ENCODE measurements at regions not wholly inside any gene's neighbourhood (a gene's known extent, or its start where the extent isn't known, plus 50 kb on each side); places are given as distances from the start of the nearest gene placed in this dataset.

- no peak overlapping the region for H3K4me3 ChIP-seq (ENCODE audit: low read depth, low read length)
- DNase-seq (ENCODE audit: low read depth), result no peak
- TF ChIP-seq, protein P1, sequence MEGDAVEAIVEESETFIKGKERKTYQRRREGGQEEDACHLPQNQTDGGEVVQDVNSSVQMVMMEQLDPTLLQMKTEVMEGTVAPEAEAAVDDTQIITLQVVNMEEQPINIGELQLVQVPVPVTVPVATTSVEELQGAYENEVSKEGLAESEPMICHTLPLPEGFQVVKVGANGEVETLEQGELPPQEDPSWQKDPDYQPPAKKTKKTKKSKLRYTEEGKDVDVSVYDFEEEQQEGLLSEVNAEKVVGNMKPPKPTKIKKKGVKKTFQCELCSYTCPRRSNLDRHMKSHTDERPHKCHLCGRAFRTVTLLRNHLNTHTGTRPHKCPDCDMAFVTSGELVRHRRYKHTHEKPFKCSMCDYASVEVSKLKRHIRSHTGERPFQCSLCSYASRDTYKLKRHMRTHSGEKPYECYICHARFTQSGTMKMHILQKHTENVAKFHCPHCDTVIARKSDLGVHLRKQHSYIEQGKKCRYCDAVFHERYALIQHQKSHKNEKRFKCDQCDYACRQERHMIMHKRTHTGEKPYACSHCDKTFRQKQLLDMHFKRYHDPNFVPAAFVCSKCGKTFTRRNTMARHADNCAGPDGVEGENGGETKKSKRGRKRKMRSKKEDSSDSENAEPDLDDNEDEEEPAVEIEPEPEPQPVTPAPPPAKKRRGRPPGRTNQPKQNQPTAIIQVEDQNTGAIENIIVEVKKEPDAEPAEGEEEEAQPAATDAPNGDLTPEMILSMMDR (conservative IDR thresholded peaks at IDR 0.05; ENCODE audit: low read depth, low read length), result no peak
Measured at GRCh38 chr10:128364631-128365030, 238.4 kb upstream of the MKI67 start.

DNA sequence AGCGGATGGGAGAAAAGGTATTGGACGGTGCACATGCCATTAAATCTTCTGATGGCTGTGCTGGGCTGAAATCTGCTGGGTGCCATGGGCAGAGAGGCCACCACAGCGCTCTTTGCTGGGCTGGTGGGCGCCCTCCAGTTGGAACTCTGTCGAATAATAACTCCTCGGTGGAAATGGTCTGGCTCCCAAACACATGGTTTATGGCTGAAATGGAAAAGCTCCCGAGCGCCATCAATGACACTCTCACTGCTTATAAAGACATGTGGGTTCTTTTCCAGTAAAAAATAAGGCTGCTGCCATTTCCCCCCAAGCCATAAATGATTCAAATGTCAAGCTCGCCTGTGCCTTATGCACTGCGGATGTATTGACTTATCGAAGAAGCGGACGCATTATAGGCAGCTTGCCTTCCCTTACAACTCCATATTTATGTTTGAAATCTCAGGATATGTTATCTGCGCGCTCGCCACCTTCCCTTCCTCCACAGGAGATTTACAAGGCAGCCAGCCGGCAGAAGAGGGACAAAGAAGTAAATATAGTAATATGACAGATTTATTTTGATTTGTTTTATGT is 239.0 kb upstream of the MKI67 start:
- no peak for DNase-seq (ENCODE audit: low read depth)
- H3K4me3 ChIP-seq (ENCODE audit: low read depth, low read length), result no peak overlapping the region
- TF ChIP-seq, protein P1 (conservative IDR thresholded peaks at IDR 0.05; ENCODE audit: low read depth, low read length), result no peak

- TF ChIP-seq, protein P1 (conservative IDR thresholded peaks at IDR 0.05; ENCODE audit: low read depth, low read length), result no peak
- H3K4me3 ChIP-seq (ENCODE audit: low read depth, low read length), result no peak overlapping the region
Measured at GRCh38 chr10:128367807-128368206, 241.6 kb upstream of the MKI67 start.

GRCh38 chr10:128369101-128369650 is 243.0 kb upstream of the MKI67 start:
- H3K4me3 ChIP-seq (ENCODE audit: low read depth, low read length), result no peak overlapping the region
- TF ChIP-seq, protein P1 (conservative IDR thresholded peaks at IDR 0.05; ENCODE audit: low read depth, low read length), result no peak
- DNase-seq (ENCODE audit: low read depth), result no peak

More at GRCh38 chr10:128367807-128368206, 241.6 kb upstream of the MKI67 start:
- DNase-seq (ENCODE audit: low read depth), result no peak

GRCh38 chr10:128373071-128373749 is 247.0 kb upstream of the MKI67 start:
- no peak overlapping the region for H3K4me3 ChIP-seq (ENCODE audit: low read depth, low read length)
- TF ChIP-seq, protein P1 (conservative IDR thresholded peaks at IDR 0.05; ENCODE audit: low read depth, low read length), result no peak

GRCh38 chr10:128373831-128374230 is 247.6 kb upstream of the MKI67 start:
- DNase-seq (ENCODE audit: low read depth), result no peak
- TF ChIP-seq, protein P1 (conservative IDR thresholded peaks at IDR 0.05; ENCODE audit: low read depth, low read length), result no peak
- H3K4me3 ChIP-seq (ENCODE audit: low read depth, low read length), result no peak overlapping the region

More at GRCh38 chr10:128373071-128373749, 247.0 kb upstream of the MKI67 start:
- no peak for DNase-seq (ENCODE audit: low read depth)
